ENCODE measurements at regions not wholly inside any gene's neighbourhood (a gene's known extent, or its start where the extent isn't known, plus 50 kb on each side); places are given as distances from the start of the nearest gene placed in this dataset.

GRCh38 chr20:63087236-63087871, 80.6 kb upstream of the BHLHE23 start:
- TF ChIP-seq RAD21 (IDR thresholded peaks at IDR 0.05; ENCODE audit: low read length), result no peak
- no peak for TF ChIP-seq FOXM1 (IDR thresholded peaks at IDR 0.05; ENCODE audit: low read depth)
- TF ChIP-seq CTCF (IDR thresholded peaks at IDR 0.05), result no peak
- TF ChIP-seq TEAD4 (IDR thresholded peaks at IDR 0.05; ENCODE audit: borderline replicate concordance, insufficient read depth), result no peak
- no peak for TF ChIP-seq SIN3A (IDR thresholded peaks at IDR 0.05; ENCODE audit: borderline replicate concordance, low read depth, low read length)
- TF ChIP-seq RFX5 (IDR thresholded peaks at IDR 0.05; ENCODE audit: low read length), result no peak
- TF ChIP-seq POLR2AphosphoS5 (IDR thresholded peaks at IDR 0.05; ENCODE audit: low read depth, low read length), result no peak
- no peak for TF ChIP-seq RCOR1 (IDR thresholded peaks at IDR 0.05; ENCODE audit: low read length)
- no peak for TF ChIP-seq CHD2 (IDR thresholded peaks at IDR 0.05; ENCODE audit: low read length, partially characterized antibody)
- no peak for TF ChIP-seq ZBTB33 (IDR thresholded peaks at IDR 0.05; ENCODE audit: borderline replicate concordance, low read depth)

All from SK-N-SH (cell line).